Lower leg skin (tissue), 4 donors: ENCODE measurements at regions not wholly inside any gene's neighbourhood (a gene's known extent, or its start where the extent isn't known, plus 50 kb on each side); places are given as distances from the start of the nearest gene placed in this dataset.

Source experiments
- DNase-seq, 2 donors: peaks; one replicate each; pipeline ENCODE4 v3.0.0-alpha.2; 2019; ENCODE audit warnings: low spot score in 2 of 2
- H3K4me3 ChIP-seq: fragments of 200-600 bp; sonication (generic); 2 replicates; pipeline ENCODE4 v1.5.1; 2017; ENCODE audit warnings: mild to moderate bottlenecking, low read depth; ENCODE audit not compliant: poor library complexity, severe bottlenecking
- CTCF ChIP-seq, 3 donors: fragments of 450-650 bp; IDR thresholded peaks; one replicate each; pipeline ENCODE4 v1.5.1; 2016; ENCODE audit warnings: antibody characterized with exemption in 3 of 3, mild to moderate bottlenecking in 3 of 3, moderate library complexity in 2 of 3
- POLR2A ChIP-seq, 2 donors: fragments of 450-650 bp; IDR thresholded peaks; one replicate each; pipeline ENCODE4 v1.6.1; 2016 to 2017; ENCODE audit warnings: antibody characterized with exemption in 2 of 2, mild to moderate bottlenecking in 1 of 2, moderate library complexity in 1 of 2
- WGBS, 2 donors: methylation state at CpG; one replicate each; pipeline ENCODE4 v1.1.5; 2018; 5-methylcytosine and 5-hydroxymethylcytosine counted together
- intact Hi-C: fragments of 100-400 bp; cut with DNase I; formaldehyde crosslinking; loops from one replicate; pipeline ENCODE4 v1.15.0; 2023; ENCODE audit warnings: low total_unique reads

GRCh38 chr16:66258916-66259845 lies 107.3 kb upstream of the CDH5 start:
- no peak overlapping the region for H3K4me3 ChIP-seq
- 89 to 90% methylated on average over 6 of the region's 6 CpGs for WGBS, 2 donors
- peak; percentile 4 to 53 for DNase-seq
- intact Hi-C loops: no loop called here
- TF ChIP-seq CTCF (IDR thresholded peaks at IDR 0.05) (no peak), POLR2A (IDR thresholded peaks at IDR 0.05) (no peak)

GRCh38 chr16:66256919-66257318 lies 109.6 kb upstream of the CDH5 start:
- H3K4me3 ChIP-seq: no peak overlapping the region
- WGBS, 2 donors: 55 to 67% methylated on average over 1 of the region's 1 CpG

GRCh38 chr16:66255647-66256046 lies 110.8 kb upstream of the CDH5 start:
- TF ChIP-seq CTCF (IDR thresholded peaks at IDR 0.05) (no peak), POLR2A (IDR thresholded peaks at IDR 0.05) (no peak)
- 74 to 79% methylated on average over 4 of the region's 4 CpGs for WGBS, 2 donors
- H3K4me3 ChIP-seq: no peak overlapping the region
- DNase-seq: peak in 1 of 2 donors; percentile 68
- intact Hi-C loops: no loop called here

More at GRCh38 chr16:66256919-66257318, 109.6 kb upstream of the CDH5 start:
- TF ChIP-seq POLR2A (IDR thresholded peaks at IDR 0.05) (no peak), CTCF (IDR thresholded peaks at IDR 0.05) (no peak)
- peak in 1 of 2 donors; percentile 62 for DNase-seq
- intact Hi-C loops: no loop called here

- intact Hi-C loops: no loop called here
- no peak overlapping the region for H3K4me3 ChIP-seq
- no peak for DNase-seq
- WGBS, 2 donors: 50 to 58% methylated on average over 2 of the region's 2 CpGs
- no peak for TF ChIP-seq CTCF (IDR thresholded peaks at IDR 0.05)
- TF ChIP-seq POLR2A (IDR thresholded peaks at IDR 0.05): no peak
These were observed 111.7 kb upstream of the CDH5 start for GRCh38 chr16:66254751-66255150.

- 77 to 93% methylated on average over 2 of the region's 2 CpGs for WGBS, 2 donors
- DNase-seq: no peak
- no peak for TF ChIP-seq CTCF (IDR thresholded peaks at IDR 0.05)
- no peak for TF ChIP-seq POLR2A (IDR thresholded peaks at IDR 0.05)
- intact Hi-C loops: no loop called here
- H3K4me3 ChIP-seq: no peak overlapping the region
These were observed 112.4 kb upstream of the CDH5 start for GRCh38 chr16:66254106-66254505.
